ENCODE measurements at regions not wholly inside any gene's neighbourhood (a gene's known extent, or its start where the extent isn't known, plus 50 kb on each side); places are given as distances from the start of the nearest gene placed in this dataset.

DNA sequence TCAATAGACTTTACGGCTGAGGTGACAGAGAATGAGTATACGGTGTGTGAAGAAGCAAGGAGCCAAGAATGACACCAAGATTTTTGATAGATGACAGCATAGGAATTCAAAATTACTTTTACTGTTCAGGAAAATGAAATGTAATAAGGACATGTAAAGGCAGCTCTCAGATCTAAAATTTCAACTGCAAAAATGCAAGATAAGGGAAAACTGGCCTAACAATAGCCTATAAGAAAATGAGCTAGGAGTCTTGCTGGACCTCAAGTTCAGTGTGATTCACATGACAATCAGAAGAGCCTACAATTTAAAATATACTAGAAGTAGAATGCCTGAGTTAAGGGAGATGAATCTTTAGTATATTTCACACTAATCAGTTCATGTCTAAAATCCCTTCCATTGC is 102.0 kb downstream of the RPS29 start:
- TF ChIP-seq, protein P1, sequence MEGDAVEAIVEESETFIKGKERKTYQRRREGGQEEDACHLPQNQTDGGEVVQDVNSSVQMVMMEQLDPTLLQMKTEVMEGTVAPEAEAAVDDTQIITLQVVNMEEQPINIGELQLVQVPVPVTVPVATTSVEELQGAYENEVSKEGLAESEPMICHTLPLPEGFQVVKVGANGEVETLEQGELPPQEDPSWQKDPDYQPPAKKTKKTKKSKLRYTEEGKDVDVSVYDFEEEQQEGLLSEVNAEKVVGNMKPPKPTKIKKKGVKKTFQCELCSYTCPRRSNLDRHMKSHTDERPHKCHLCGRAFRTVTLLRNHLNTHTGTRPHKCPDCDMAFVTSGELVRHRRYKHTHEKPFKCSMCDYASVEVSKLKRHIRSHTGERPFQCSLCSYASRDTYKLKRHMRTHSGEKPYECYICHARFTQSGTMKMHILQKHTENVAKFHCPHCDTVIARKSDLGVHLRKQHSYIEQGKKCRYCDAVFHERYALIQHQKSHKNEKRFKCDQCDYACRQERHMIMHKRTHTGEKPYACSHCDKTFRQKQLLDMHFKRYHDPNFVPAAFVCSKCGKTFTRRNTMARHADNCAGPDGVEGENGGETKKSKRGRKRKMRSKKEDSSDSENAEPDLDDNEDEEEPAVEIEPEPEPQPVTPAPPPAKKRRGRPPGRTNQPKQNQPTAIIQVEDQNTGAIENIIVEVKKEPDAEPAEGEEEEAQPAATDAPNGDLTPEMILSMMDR (IDR thresholded peaks at IDR 0.05), result no peak
- TF ChIP-seq ZFX (IDR thresholded peaks at IDR 0.05; ENCODE audit: borderline replicate concordance), result no peak

Measured in 22Rv1 (cell line).